GM12864 (cell line): ENCODE measurements at regions not wholly inside any gene's neighbourhood (a gene's known extent, or its start where the extent isn't known, plus 50 kb on each side); places are given as distances from the start of the nearest gene placed in this dataset.

Experiments used
- DNase-seq: peaks from one replicate; pipeline ENCODE4 v3.0.0-alpha.2; 2011; ENCODE audit warnings: low read depth
- H3K4me3 ChIP-seq: 2 replicates; pipeline ENCODE4 v1.5.1; 2011; ENCODE audit warnings: mild to moderate bottlenecking, low read depth, low read length, control low read depth
- TF ChIP-seq, protein P1 (sequence below): IDR thresholded peaks from 2 replicates; pipeline ENCODE4 v1.5.1; 2011; ENCODE audit warnings: low read depth, mild to moderate bottlenecking, moderate library complexity, low read length, control low read depth, inconsistent platforms; ENCODE audit errors: missing control alignments

DNA sequence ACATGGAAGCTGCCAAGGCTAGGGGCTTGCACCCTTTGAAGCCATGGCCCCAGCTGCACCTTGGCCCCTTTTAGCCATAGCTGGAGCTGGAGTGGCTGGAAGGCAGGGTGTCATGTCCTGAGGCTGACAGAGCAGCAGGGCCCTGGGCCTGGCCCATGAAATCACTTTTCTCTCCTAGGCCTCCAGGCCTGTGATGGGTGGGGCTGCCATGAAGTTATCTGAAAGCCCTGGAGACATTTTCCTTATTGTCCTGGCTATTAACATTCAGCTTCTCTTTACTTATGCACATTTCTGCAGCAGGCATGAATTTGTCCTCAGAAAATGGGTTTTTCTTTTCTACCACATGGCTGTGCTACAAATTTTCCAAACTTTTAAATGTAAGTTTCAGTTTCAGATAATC, 106.9 kb upstream of the ELMO1 start:
- TF ChIP-seq, protein P1, sequence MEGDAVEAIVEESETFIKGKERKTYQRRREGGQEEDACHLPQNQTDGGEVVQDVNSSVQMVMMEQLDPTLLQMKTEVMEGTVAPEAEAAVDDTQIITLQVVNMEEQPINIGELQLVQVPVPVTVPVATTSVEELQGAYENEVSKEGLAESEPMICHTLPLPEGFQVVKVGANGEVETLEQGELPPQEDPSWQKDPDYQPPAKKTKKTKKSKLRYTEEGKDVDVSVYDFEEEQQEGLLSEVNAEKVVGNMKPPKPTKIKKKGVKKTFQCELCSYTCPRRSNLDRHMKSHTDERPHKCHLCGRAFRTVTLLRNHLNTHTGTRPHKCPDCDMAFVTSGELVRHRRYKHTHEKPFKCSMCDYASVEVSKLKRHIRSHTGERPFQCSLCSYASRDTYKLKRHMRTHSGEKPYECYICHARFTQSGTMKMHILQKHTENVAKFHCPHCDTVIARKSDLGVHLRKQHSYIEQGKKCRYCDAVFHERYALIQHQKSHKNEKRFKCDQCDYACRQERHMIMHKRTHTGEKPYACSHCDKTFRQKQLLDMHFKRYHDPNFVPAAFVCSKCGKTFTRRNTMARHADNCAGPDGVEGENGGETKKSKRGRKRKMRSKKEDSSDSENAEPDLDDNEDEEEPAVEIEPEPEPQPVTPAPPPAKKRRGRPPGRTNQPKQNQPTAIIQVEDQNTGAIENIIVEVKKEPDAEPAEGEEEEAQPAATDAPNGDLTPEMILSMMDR = no peak
- no peak overlapping the region for H3K4me3 ChIP-seq
- no peak for DNase-seq

DNA sequence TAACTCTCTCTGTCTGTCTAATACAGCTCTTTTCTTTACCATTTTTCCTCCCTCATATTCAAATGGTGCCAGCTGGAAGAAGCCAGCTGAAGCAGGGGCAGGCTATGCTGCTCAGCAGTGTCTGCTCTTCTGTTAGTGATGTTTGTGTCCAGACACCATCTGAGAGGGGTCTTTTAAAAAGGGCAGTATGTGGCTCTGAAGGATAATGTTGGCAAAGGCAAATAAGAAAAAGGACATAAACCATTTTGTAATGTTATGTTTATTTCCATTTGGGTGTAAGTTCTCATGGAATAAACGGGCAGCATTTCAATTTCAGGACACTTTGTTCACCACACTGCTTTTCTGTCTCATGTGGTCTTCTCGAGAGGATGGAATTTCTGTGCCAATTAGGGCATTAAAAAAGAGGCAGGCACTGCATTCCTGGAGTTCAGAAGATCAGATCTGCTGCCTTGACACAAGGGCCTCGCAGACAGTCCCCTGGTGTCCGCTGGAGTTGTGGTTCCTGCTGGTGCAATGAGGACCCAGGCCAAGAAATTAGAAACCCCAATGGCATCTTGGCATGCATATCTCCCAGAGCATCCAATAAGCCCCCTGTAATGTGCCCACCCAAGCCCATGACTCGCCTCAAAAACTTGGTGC, 109.0 kb upstream of the ELMO1 start:
- TF ChIP-seq, protein P1 = no peak
- no peak for DNase-seq
- no peak overlapping the region for H3K4me3 ChIP-seq

DNA sequence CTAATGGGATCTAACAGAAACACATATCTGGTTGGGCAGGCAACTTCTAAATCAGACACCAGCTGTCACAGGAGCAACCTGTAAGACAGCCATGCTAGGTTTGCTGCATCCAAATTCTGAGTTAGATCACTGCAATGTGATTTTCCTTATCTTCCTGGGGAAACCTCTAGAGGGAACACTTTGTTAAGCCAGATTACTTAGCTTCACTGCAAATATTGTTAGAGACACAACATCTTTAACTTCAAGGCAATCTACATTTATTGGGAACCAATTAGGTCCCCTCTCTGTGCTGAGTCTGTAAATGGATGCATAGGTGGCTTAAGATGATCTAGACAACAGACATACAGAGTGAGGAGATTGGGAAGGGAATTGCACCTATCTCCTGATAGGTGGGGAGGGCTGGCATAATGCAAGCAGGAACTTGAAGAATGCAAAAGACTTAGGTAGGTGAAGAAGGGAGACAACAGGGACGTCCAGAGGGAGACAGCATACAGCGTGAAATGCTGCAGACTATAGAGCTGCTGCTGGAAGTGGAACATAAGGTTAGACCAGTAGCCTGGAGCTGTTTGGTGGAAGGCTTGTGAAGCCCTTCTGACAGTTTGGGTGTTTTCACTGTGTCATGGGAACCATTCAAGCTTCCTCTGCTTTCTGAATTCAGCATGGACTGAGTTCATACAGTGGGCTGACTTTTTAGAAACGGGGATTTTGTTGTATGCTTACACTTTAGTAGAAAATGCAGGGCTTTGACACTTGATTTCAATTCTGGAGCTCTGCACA, 109.8 kb upstream of the ELMO1 start:
- TF ChIP-seq, protein P1 = no peak
- no peak for DNase-seq
- H3K4me3 ChIP-seq = no peak overlapping the region

DNA sequence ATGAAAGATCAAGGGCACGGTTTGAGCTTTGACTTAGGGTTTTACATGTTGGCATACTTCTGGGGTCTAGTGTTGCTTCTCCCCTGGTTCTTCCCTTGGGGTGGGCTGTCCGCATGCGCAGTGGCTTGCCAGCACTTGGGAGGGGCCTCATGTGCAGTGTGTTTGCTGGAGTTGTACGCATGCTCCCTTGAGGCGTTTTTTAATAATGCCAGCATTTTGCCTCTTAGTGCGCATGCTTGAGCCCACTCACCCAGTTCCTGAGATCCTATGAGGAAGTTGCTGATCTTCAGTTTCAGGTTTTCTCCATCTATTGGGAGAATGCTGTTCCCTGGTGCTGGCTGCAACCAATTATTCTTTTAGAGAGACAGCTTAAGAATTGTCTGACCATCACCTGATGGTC, 113.4 kb upstream of the GPR141 start:
- TF ChIP-seq, protein P1 = no peak
- no peak overlapping the region for H3K4me3 ChIP-seq
- DNase-seq = no peak

DNA sequence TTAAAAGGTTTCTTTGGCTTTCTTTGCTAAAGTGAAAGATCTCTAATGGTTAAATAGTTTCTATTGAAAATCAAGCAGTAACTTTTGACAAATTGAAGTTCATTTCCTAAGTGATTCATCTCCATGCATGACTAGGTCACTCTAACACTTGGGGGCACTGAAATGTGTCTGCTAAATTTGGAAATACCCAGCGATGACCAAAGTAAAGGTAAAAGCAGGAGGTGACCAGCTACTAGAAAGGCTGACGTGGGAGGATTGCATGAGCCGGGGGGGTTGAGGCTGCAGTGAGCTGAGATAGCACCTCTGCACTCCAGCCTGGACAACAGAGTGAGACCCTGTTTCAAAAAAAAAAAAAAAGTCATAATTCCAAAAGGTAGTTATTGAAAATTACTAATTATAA, 111.8 kb upstream of the GPR141 start:
- no peak overlapping the region for H3K4me3 ChIP-seq
- DNase-seq = no peak
- TF ChIP-seq, protein P1 = no peak

DNA sequence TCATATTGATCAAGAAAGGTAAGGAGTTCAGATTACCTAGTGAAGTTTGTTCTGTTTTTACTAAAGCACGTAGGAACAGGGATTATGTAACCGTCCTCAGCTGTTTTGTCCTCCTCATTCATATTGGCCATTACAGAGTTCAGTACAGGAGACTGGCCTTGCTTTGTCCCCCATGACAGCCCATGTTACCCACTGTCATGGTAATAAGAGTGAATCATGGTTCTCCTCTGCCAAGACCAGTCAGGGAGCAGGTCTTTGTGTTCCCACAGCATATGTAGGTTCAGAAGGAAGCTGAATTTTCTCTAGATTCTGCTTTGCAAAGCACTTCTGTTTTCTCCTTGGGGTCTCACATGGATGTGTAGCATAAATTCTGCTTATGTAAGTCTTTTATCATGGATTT, 106.2 kb upstream of the GPR141 start:
- TF ChIP-seq, protein P1 = no peak
- H3K4me3 ChIP-seq = no peak overlapping the region
- no peak for DNase-seq

DNA sequence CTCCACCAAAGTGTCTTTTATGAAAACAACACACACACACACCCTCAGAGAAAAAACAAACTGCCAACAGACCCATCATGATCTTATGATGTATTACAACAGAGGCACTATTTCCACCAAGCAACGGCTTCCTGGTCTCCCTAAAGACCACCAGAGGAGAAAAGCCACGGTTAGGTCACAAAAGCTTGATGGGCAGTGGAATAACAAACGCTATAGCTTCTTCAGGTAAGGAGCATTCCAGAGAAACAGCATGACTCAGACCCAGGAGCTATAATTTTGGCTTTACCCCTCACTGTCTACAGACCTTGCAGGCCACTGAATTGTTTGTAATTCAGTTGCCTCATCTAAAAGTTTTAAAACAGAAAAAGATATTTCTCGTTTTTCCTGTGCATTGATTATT, 105.7 kb upstream of the GPR141 start:
- no peak overlapping the region for H3K4me3 ChIP-seq
- TF ChIP-seq, protein P1 = no peak
- no peak for DNase-seq
